ENCODE measurements at regions not wholly inside any gene's neighbourhood (a gene's known extent, or its start where the extent isn't known, plus 50 kb on each side); places are given as distances from the start of the nearest gene placed in this dataset.
A peak's percentile ranks its signal among the peaks of the same experiment; 100 is the strongest.
"Not testable (repeated sequence)": the region's sequence is repeated elsewhere in the genome, so short reads cannot be mapped to it uniquely, and the experiment has no call there.

- peak; percentile 4 for DNase-seq
Measured at GRCh38 chr10:85318809-85319807, 990.7 kb downstream of the CCSER2 start.

DNA sequence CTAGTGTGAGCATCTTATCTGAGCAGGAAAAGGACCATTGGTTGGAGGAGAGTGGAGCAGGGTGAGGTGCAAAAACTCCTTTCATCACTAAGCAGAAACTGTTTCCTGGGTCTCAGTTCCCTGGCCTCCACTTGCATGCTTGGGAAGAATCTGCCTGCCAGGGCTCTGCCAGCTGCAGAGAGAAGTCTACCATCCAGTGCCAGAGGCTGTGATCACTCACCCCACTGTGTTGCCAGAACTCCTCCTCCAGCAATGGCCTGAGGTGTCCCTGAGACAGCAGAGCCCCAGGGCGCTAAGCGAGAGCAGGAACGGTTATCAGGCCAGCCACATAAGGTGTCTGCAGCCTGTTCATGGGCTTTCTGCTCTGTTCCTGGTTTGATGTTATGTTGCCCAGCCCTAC lies 991.4 kb downstream of the CCSER2 start:
- DNase-seq, result no peak

DNA sequence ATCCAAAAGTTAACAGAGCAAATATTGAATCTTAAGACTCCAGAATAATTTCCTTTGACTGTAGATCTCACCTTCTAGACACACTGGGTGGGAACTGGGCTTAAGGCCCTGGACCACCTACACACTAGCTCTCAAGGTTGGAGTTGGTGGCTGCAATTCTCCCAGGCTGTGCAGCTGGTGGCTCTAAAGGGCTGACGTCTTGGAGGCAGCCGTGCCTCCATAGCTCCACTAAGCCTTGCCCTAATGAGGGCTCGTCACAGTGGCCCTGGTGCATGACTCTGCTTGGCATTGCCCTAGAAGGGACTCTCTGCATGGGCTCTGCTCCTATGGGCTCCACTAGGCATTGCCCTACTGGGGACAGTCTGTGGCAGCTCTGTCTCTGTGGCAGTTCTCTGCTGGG lies 1005.2 kb downstream of the CCSER2 start:
- DNase-seq, result no peak

DNA sequence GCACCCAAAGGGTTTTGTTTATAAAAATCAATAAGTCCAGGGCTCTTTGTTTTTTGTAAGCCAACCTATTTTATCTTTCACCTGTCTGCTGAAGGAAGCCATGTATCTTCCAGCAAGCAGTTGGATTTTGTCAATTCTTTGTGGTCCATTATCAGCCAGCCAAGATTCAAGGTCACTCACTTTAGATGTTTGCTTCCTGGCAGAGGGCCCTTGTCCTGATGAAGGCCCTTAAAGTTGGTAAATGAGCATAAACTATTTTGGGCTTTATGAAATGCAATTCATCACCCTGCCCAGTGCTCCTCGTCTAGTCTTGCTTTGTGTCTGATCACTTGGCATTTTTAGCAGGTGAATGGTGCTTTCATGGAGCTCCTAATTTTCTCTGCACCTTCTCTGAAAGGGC lies 1004.2 kb downstream of the GRID1 start:
- DNase-seq, result no peak

DNA sequence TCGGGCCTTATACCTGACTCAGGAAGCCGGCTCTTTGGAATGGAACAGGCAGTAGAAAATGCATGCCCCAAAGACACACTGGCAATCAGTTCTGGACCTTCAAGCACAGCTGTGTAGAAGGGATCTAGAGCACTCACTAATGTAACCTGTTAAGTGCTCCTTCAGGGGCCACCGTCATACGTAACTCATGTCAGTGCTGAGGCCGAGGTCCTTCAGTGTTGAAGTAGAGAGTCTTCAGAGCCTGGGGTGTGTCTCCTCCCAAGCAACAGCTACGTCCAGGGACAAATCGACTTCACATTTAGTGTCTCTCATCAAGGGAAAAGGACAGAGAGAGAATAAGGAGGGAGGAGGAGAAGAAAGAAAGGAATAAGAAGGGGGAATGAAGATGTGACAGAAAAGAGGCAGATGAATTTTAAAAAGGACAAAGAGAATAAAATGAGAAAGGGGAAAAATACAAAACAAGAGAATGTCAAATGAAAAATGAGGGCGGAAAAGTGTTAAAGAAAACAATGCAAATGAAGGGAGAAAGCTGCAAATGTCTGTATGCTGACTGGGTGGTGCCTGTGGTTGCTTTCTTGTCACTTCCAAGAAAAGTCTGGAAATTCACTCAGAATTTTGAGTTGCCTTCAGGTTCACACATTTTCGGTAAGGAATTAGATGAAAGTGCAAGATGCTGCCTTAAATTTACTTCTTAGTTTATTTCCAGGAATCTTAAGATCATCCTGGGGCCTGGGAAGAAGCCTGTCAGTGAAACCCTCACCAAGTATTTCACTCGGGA lies 989.4 kb downstream of the GRID1 start:
- DNase-seq, result no peak

- DNase-seq, result no peak
Measured at GRCh38 chr10:85379338-85379737, 987.3 kb downstream of the GRID1 start.

DNA sequence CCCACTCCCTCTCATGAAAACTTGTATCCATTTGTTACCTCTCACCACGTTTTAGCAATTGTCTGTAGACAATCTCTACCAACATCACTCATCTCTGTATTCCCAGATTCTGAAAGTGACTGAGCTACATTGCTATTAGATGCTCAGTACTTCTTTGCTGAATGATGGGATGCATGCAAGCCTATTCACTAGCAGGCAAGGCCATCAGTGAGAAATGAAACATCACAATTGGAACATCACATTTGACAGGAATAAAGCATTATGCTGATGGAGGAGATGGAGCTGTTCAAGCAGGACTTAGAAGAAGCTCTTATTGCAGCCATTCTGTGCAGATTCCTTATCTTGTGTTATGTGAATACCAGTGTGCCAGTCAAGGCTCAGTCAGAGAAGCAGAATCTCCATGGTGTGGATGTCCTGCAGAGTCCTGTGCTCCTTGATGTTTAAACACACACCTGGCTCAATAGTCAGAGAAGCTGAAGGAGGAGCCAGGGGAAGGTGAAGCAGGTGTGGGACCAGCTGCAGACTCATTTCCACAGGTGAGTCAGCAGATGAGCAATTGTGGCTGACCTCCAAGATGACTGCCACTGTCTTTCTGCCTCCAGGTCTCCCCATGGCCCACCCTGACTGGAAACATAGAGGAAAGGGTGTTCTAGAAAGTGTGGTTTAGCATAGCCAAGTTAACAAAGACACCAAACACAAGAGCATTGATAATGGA lies 965.5 kb downstream of the GRID1 start:
- no peak for DNase-seq

GRCh38 chr10:85402541-85402940 lies 964.1 kb downstream of the GRID1 start:
- DNase-seq, result no peak

GRCh38 chr10:85407088-85407487 lies 959.5 kb downstream of the GRID1 start:
- DNase-seq, result no peak

- no peak for DNase-seq
Measured at GRCh38 chr10:85408388-85408787, 958.2 kb downstream of the GRID1 start.

GRCh38 chr10:85410586-85410985 lies 956.0 kb downstream of the GRID1 start:
- DNase-seq, result not testable (repeated sequence)

DNA sequence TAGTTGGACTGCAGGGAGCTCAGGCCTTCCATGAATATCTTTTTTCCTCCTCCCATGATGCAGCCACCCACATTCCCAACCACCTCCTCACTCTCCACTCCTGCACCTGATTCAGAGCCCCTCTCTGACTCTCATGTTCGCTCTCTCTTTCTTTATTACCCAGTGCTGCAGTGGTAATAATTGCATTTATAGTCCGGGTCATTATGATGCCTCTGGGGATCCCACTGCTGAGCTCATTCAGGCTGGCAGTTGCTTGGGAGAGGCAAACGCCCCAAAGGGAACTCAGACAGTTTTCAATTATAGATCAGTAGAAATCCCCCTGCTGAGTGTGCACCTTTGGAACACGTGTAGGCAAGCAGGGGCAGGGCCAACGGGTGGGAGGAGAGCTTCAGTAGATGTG lies 953.0 kb downstream of the GRID1 start:
- DNase-seq, result no peak

DNA sequence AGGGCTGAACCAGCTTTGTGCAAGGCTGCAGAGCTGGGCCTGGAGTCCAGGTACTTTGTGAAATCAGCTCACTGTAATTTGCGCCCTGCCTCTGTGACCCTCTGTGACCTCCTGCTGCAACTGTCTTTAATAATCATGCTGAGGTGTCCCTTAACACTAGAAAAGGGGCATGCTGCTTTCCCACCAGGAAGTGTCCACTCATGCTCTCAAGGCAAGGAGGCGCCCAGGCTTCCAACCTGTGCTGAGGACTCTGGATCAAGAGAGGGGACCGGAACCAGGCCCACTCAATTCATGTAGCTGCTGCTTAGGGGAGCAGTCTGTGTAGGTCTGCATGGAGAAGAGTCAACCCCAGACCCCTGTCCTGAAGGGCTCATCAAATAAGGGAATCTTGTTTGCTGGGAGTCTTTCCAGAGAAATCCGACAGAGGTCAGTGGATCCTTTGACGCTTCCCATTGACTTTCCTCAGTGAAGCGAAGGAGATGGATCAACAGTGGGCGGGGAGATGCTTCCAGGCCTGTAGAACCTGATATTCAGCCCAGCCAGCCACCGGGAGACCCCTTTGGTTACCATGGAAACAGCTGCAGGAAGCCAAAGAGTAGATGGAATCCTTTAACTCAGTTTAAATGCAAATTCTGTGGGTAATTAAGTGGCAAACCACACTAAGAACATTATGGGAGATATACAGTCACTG lies 945.9 kb downstream of the GRID1 start:
- DNase-seq, result no peak

GRCh38 chr10:85421421-85421820 lies 945.2 kb downstream of the GRID1 start:
- no peak for DNase-seq

GRCh38 chr10:85429126-85429525 lies 937.5 kb downstream of the GRID1 start:
- no peak for DNase-seq

DNA sequence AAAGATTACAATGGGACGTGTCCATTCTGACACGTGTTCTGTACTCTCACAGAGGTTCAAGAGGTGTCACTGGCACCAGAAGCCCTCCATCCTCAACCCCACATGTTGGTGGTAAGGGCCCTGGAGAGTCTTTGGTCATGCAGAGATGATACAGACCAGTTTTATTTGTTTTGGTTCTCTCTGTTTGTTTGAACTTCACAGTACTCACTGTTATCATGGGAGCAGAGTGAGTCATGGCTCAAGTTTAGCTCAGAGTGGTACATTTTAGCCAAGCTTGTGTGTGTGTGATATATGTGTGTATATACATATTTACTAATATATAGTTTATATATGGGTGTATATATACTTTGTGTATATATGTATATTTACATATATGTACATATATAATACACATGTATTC lies 935.6 kb downstream of the GRID1 start:
- no peak for DNase-seq

- peak; percentile 11 for DNase-seq
Measured at GRCh38 chr10:85433248-85433647, 933.3 kb downstream of the GRID1 start.

DNA sequence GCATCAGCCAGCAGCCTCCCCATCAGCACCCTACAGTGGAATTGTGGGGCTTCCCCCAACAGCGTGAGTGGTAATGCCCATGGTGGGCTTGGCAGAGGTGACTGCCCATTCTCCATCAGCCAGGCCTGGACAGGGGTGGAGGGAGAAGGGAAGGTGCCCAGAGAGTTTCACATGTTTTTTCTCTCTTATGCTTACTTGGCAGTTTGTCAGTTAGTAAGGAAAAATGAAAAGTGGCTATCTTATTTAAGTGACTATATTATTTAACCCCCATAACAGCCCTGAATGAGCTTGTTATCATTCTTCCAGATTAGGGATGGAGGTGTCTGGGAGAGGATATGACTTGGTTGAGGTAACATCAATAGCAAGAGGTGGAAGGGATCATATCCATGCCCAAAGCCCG lies 921.7 kb downstream of the GRID1 start:
- no peak for DNase-seq

DNA sequence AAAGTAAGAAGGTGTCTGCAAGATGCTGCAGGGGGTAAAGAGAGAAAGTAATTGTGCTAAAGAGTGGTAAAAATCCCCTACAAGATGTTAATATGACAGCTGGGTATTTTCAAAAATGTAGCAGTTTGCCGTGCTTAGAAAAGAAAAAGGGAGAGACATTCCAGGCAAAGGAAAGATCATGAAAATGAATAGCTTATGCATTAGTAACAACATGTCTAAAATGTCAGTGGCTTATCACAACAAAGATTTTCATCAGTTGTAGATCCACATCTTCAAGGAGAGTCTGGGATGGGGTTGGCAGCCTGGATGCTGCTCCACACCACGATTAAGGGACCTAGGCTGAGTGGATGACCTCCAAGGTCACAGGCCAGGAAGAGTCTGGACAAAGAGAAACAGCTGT lies 920.9 kb downstream of the GRID1 start:
- DNase-seq, result no peak

DNA sequence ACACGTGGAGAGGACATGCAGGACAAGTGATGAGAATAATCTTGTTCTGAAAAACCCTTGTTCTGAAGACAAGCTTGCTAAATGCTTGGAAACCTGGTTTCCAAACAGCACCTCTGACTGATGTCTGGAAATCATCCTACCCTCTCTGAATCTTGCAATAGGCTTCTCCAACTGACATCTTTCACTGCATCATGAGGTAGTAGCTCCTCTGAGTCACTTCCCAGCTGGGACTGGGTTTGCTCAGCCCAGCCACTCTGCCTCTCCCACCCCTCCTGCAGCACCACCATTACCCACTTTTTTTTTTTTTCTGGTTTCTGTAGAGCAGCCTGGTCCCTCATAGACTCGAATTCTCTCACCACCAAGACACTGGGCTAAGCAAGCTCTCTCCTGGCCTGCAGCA lies 919.8 kb downstream of the GRID1 start:
- no peak for DNase-seq

- DNase-seq, result no peak
Measured at GRCh38 chr10:85447690-85448089, 918.9 kb downstream of the GRID1 start.

DNA sequence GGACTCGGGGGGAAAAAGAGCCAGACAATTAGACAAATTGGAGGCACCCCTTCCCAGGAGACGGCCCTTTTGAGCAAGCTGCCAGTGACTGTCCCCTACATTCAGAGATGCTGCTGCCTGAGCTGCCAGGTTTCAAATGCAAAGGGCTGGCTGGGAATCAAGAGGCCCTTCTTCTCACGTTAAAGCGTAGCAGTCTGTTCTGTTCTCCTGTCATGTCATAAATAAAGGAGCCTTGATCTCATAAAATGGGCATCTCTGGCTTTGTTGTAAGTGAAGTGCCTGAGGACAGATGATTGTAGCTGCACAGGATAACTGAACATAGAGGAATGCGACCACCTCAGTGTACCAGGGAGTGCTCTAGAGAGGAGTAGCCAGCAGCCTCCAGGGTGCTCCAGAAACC lies 917.9 kb downstream of the GRID1 start:
- no peak for DNase-seq
